ENCODE measurements at regions not wholly inside any gene's neighbourhood (a gene's known extent, or its start where the extent isn't known, plus 50 kb on each side); places are given as distances from the start of the nearest gene placed in this dataset.

DNA sequence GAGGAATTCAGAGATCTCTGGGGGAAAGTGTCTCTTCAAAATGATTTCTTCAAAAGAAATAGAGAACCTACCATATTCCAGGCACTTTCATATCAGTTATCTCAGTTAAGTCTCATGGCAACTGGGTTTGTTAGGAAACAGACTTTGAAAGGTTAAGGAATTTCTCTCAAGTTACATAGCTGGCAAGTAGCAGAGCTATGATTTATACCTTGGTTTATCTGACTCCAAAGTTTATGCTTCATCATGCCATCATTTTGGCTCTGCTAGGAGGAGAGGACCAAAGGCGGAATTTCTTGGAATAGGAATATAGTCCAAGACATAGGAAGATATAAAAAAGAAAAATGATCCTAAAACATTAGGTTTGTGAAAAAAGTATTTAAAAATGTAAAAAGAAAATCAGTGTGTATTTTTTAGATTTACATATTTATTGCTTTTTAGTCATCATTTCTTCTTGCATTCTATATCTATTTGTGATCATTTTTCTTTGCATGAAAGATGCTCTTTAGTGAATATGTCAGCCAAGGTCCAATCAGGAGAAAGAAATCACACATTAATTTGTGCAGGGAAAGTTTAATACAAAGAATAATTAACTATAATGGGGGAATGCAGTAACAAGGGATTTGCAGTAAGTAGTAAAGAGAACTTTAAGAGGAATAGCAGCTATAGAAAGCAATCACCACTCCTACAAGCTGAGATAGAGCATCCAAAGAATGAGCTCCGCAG lies 199.1 kb upstream of the ZBED5 start:
- TF ChIP-seq, protein P1, sequence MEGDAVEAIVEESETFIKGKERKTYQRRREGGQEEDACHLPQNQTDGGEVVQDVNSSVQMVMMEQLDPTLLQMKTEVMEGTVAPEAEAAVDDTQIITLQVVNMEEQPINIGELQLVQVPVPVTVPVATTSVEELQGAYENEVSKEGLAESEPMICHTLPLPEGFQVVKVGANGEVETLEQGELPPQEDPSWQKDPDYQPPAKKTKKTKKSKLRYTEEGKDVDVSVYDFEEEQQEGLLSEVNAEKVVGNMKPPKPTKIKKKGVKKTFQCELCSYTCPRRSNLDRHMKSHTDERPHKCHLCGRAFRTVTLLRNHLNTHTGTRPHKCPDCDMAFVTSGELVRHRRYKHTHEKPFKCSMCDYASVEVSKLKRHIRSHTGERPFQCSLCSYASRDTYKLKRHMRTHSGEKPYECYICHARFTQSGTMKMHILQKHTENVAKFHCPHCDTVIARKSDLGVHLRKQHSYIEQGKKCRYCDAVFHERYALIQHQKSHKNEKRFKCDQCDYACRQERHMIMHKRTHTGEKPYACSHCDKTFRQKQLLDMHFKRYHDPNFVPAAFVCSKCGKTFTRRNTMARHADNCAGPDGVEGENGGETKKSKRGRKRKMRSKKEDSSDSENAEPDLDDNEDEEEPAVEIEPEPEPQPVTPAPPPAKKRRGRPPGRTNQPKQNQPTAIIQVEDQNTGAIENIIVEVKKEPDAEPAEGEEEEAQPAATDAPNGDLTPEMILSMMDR (IDR thresholded peaks at IDR 0.05; ENCODE audit: low read depth, low read length, missing control alignments): no peak
- DNase-seq (ENCODE audit: low read depth): no peak
- H3K4me3 ChIP-seq (ENCODE audit: low read depth, low read length): no peak overlapping the region

DNA sequence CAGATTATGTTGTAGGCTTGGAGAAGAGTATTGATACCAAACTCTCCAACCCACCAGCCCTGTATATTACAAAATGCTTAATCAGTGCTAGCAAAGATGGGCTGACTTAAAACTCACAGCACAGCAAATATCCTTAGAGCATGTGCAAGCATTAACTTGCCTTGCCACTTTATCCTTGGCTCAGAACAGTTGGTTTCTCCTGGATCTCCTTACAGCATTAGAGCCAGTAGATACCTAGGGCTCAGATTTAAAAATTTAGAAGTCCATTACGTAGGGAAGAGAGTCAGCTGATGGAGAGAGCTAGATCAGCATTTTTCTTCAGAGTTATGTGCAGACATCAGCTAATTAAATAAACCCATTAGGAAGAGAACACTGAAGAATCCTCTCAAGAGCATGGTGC lies 198.5 kb upstream of the ZBED5 start:
- no peak overlapping the region for H3K4me3 ChIP-seq (ENCODE audit: low read depth, low read length)
- no peak for DNase-seq (ENCODE audit: low read depth)
- TF ChIP-seq, protein P1 (IDR thresholded peaks at IDR 0.05; ENCODE audit: low read depth, low read length, missing control alignments): no peak

DNA sequence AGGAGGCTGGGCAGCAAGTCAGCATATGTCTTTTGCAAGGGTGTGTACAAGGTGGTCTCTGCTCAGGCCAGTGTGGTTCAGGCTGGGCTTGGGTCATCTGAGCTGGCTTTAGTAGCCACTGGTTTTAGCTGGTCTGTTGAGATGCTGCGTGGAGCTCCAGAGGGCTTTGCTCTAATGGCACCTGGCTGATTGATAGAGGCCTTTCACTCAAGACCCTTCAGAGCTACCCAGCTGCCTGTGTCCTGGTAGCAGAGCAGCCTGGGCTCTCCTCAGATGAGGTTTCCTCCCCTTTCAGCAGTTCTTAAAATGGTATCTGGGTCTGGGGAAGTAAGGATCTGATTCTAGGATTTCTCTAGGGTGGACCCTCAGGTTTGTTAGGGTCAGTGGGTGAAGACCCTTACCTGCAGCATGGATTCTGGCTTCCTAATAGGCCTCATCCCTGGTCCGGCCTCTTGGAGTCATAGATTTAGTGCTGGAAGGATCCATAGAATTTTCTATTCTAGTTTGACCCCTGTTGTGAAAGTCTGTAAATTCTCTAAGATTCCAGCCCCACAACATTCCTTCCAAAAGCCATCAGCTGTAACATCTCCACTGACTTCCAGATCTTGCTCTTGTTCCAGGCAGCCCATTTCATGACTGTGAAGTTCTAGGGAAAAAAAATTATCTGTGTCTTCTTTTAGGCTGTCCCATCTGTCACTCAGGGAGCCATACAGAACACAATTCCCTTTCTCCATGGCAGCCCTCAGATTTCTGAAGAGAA lies 190.2 kb upstream of the ZBED5 start:
- no peak overlapping the region for H3K4me3 ChIP-seq (ENCODE audit: low read depth, low read length)
- DNase-seq (ENCODE audit: low read depth): no peak
- TF ChIP-seq, protein P1 (IDR thresholded peaks at IDR 0.05; ENCODE audit: low read depth, low read length, missing control alignments): no peak

DNA sequence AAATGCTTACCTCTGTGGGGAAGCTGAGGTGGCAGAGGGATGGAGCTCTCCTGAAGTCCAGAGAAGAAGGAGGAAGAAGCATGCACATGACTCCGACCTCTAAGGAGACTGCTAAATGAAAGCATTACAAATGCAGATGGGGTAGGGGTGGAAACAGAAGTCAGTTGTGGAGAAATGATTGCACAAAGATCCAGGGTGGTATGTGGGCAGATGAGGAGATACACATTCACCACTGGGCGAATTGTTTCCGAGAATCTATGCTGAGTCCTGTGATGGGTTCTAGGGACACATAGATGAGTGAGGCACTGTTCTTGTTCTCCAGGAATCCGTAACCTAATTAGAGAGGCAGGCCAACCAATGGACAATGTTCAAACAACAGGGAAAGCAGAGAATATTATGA lies 188.9 kb upstream of the ZBED5 start:
- DNase-seq (ENCODE audit: low read depth): no peak
- TF ChIP-seq, protein P1 (IDR thresholded peaks at IDR 0.05; ENCODE audit: low read depth, low read length, missing control alignments): no peak
- no peak overlapping the region for H3K4me3 ChIP-seq (ENCODE audit: low read depth, low read length)

DNA sequence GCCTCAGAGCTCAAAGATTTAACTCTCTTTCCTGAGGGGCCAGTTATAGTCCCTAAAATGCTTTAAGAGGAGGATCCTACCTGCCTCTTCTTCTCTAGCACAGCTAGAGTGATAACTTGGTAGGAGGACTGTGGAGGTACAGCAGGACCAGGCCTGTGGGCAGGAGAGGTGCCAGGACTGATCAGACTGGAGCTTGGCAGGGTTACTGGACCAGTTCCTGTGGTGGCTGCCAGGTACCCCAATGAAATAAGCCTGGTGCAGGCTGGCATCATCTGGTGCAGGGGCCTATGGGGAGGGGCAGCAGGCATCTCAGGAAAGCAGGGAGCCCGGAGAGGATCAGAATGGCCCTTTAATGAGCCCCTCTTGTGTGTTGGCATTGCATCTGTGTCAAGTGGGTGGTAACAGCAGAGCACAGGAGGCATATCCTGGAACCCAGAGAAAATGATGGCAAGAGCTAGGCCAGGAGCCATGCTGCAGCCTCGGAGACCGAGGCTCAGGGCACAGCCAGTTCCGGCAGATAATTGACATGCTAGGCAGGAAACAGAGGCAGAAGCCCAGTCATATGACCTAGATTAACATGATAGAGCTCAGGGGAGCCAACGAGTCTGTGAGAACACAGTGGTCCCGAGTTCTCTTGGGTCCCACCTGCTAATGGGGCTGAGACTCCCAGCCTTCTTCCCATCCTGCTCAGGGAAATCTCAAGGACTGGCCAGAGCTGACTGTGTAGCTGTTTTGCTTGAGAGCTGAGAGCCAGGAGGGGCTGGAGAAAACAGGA lies 187.5 kb upstream of the ZBED5 start:
- DNase-seq (ENCODE audit: low read depth): no peak
- TF ChIP-seq, protein P1 (IDR thresholded peaks at IDR 0.05; ENCODE audit: low read depth, low read length, missing control alignments): no peak
- no peak overlapping the region for H3K4me3 ChIP-seq (ENCODE audit: low read depth, low read length)

DNA sequence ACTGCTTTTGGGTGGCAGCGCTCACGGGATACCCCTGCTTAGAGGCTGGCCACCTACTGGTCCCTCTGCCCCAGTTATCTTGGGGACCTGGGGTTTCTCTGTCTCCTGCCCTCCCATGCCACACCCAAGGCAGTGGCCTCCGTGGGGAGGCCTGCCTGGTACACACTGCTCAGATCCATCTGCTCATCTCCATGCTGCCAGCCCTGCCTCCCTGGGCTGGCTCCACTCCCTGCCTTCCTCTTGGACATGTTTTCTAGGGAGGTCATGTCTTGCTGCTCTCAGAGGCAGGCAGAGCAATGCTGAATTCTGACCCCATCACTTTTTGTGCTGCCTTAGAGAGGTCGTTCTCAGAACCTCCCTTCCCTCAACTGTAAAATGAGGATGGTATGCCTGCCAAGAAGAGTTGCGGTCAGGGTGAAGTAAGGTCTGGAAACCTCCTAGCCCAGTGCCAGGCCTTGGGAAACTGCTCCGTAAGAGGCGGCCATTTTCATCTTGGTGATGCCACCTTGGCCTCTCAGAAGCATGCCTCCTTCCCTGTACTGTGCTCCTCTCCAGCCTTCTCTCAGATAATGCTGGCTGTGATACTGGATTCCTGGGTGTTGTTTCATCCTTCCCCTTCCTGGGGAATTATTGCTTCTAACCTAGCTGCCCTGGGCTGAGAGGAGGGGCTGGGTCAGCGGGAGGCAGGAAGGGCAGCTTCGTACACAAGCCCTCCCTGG lies 186.4 kb upstream of the ZBED5 start:
- no peak for DNase-seq (ENCODE audit: low read depth)
- H3K4me3 ChIP-seq (ENCODE audit: low read depth, low read length): no peak overlapping the region
- TF ChIP-seq, protein P1 (IDR thresholded peaks at IDR 0.05; ENCODE audit: low read depth, low read length, missing control alignments): no peak

All from GM12864 (cell line).